CD14-positive monocyte (primary cell): ENCODE measurements at regions not wholly inside any gene's neighbourhood (a gene's known extent, or its start where the extent isn't known, plus 50 kb on each side); places are given as distances from the start of the nearest gene placed in this dataset.

Experiments used
- DNase-seq, 3 donors: peaks; one replicate each; pipeline ENCODE4 v3.0.0-alpha.2; 2011 to 2022
- H2AFZ ChIP-seq: 2 replicates; pipeline ENCODE4 v1.6.0; 2012; ENCODE audit warnings: mild to moderate bottlenecking, low read depth, low read length, inconsistent platforms; ENCODE audit not compliant: insufficient read depth, poor library complexity, severe bottlenecking
- H3K27ac ChIP-seq, 2 donors: 1 replicate in 1 of 2; 2 replicates in 1 of 2; pipeline ENCODE4 v1.5.1; 2012 to 2013; ENCODE audit warnings: low read length in 2 of 2, control low read depth in 1 of 2, inconsistent platforms in 1 of 2, low read depth in 1 of 2, mild to moderate bottlenecking in 1 of 2
- H3K27me3 ChIP-seq, 2 donors: one replicate each; pipeline versions ENCODE4 v1.6.0 to v1.6.1; 2011 to 2013; ENCODE audit warnings: low read length in 2 of 2; ENCODE audit not compliant: control insufficient read depth in 2 of 2, insufficient read depth in 2 of 2
- H3K36me3 ChIP-seq, 2 donors: replicated peaks in 1 of 2; 1 replicate in 1 of 2; 2 replicates in 1 of 2; pipeline versions ENCODE4 v1.5.1 to v1.6.1; 2012 to 2013; ENCODE audit warnings: low read length in 2 of 2, control low read depth in 1 of 2, inconsistent platforms in 1 of 2, mild to moderate bottlenecking in 1 of 2; ENCODE audit not compliant: insufficient read depth in 2 of 2, control insufficient read depth in 1 of 2
- H3K4me1 ChIP-seq, 2 donors: 1 replicate in 1 of 2; 2 replicates in 1 of 2; pipeline versions ENCODE4 v1.5.1 to v1.6.1; 2012 to 2013; ENCODE audit warnings: low read length in 2 of 2, control low read depth in 1 of 2, inconsistent platforms in 1 of 2, mild to moderate bottlenecking in 1 of 2, moderate library complexity in 1 of 2; ENCODE audit not compliant: insufficient read depth in 2 of 2, control insufficient read depth in 1 of 2
- H3K4me2 ChIP-seq: replicated peaks from 2 replicates; pipeline ENCODE3; 2012; ENCODE audit warnings: low read length, moderate library complexity, mild to moderate bottlenecking; ENCODE audit not compliant: poor library complexity, severe bottlenecking; ENCODE audit errors: extremely low read depth
- H3K4me3 ChIP-seq, 3 experiments: fragments of 200-600 bp in 1 of 3; sonication (generic) in 1 of 3; replicated peaks in 1 of 3; 1 replicate in 2 of 3; 2 replicates in 1 of 3; pipeline ENCODE4 v1.5.1; 2011 to 2013; ENCODE audit warnings: low read length in 3 of 3, mild to moderate bottlenecking in 3 of 3, control low read depth in 2 of 3, low read depth in 2 of 3, inconsistent platforms in 1 of 3, moderate library complexity in 1 of 3
- H3K79me2 ChIP-seq: 2 replicates; pipeline ENCODE4 v1.6.0; 2012; ENCODE audit warnings: mild to moderate bottlenecking, control low read depth, inconsistent platforms, low read length, moderate library complexity; ENCODE audit not compliant: insufficient read depth
- H3K9ac ChIP-seq: 2 replicates; pipeline ENCODE4 v1.6.0; 2017; ENCODE audit warnings: low read length, mild to moderate bottlenecking; ENCODE audit not compliant: insufficient read depth, poor library complexity, severe bottlenecking
- H3K9me3 ChIP-seq, 2 donors: replicated peaks in 1 of 2; 1 replicate in 1 of 2; 2 replicates in 1 of 2; pipeline versions ENCODE4 v1.5.1 to v1.6.1; 2012 to 2013; ENCODE audit warnings: low read length in 2 of 2, control low read depth in 1 of 2; ENCODE audit not compliant: control insufficient read depth in 1 of 2, insufficient read depth in 1 of 2
- H4K20me1 ChIP-seq: 2 replicates; pipeline ENCODE4 v1.6.0; 2012; ENCODE audit warnings: mild to moderate bottlenecking, low read length, control low read depth, moderate library complexity; ENCODE audit not compliant: insufficient read depth
- H3K27ac Mint-ChIP-seq, 7 donors: one replicate each; pipeline ENCODE4 v1.8.0; 2020; ENCODE audit warnings: mild to moderate bottlenecking in 7 of 7, mixed read lengths in 7 of 7, moderate library complexity in 6 of 7, inconsistent platforms in 2 of 7
- H3K27me3 Mint-ChIP-seq, 3 donors: one replicate each; pipeline ENCODE4 v1.8.0; 2021 to 2022; ENCODE audit warnings: low read depth in 3 of 3, mild to moderate bottlenecking in 3 of 3, mixed read lengths in 3 of 3, moderate library complexity in 3 of 3, inconsistent platforms in 1 of 3
- H3K36me3 Mint-ChIP-seq, 2 donors: one replicate each; pipeline ENCODE4 v1.8.0; 2020; ENCODE audit warnings: mixed read lengths in 2 of 2, inconsistent platforms in 1 of 2, mild to moderate bottlenecking in 1 of 2
- H3K4me1 Mint-ChIP-seq: one replicate; pipeline ENCODE4 v1.8.0; 2020; ENCODE audit warnings: mild to moderate bottlenecking, mixed read lengths
- H3K4me3 Mint-ChIP-seq, 2 donors: one replicate each; pipeline ENCODE4 v1.8.0; 2020; ENCODE audit warnings: mild to moderate bottlenecking in 2 of 2, mixed read lengths in 2 of 2, moderate library complexity in 1 of 2
- H3K9me3 Mint-ChIP-seq, 7 donors: one replicate each; pipeline ENCODE4 v1.8.0; 2020 to 2022; ENCODE audit warnings: mixed read lengths in 7 of 7, mild to moderate bottlenecking in 6 of 7, moderate library complexity in 6 of 7, inconsistent platforms in 2 of 7
- CTCF ChIP-seq: fragments of 200-600 bp; IDR thresholded peaks from one replicate; pipeline ENCODE4 v1.8.0; 2022; ENCODE audit warnings: antibody characterized with exemption, mild to moderate bottlenecking
- WGBS: methylation state at CpG from one replicate; pipeline ENCODE4 v1.1.5; 2013; ENCODE audit warnings: missing lambda C conversion rate; ENCODE audit not compliant: insufficient coverage; 5-methylcytosine and 5-hydroxymethylcytosine counted together
- intact Hi-C, 2 donors: fragments of 100-400 bp; cut with micrococcal nuclease; formaldehyde crosslinking; loops; one replicate each; pipeline versions ENCODE4 v1.15.0 to v1.15.1; 2023

- H3K4me1 Mint-ChIP-seq: peaks cover 43% of the 10 kb centered on the region
- H3K79me2 ChIP-seq: no peaks in the 10 kb centered on the region
- H2AFZ ChIP-seq: peak overlapping the region; percentile 74
- no peaks in the 10 kb centered on the region for H3K27me3 ChIP-seq
- DNase-seq: peak; percentile 80 to 86 (median 83)
- peaks cover 0 to 2% of the 10 kb centered on the region in 2 donors for H3K9me3 ChIP-seq
- peak overlapping the region in 1 of 2 donors; percentile 78 for H3K4me3 Mint-ChIP-seq
- no peaks in the 10 kb centered on the region for H3K36me3 ChIP-seq
- H4K20me1 ChIP-seq: no peaks in the 10 kb centered on the region
- peaks cover 25 to 38% of the 10 kb centered on the region in 2 donors for H3K4me1 ChIP-seq
- peak overlapping the region; percentile 74 to 93 (median 85) for H3K27ac Mint-ChIP-seq
- no peaks in the 10 kb centered on the region for H3K27me3 Mint-ChIP-seq
- H3K4me3 ChIP-seq: peak overlapping the region; percentile 12 to 68 (median 49)
- TF ChIP-seq CTCF: no peak
- H3K27ac ChIP-seq: peak overlapping the region in 1 of 2 donors; percentile 88
- peak overlapping the region; percentile 66 for H3K4me2 ChIP-seq
- H3K9me3 Mint-ChIP-seq: peaks cover 0 to 2% (median 0%) of the 10 kb centered on the region in 7 donors
- WGBS: no CpG with 5 or more reads among the region's 3 CpGs
- no peaks in the 10 kb centered on the region for H3K36me3 Mint-ChIP-seq
- peak overlapping the region; percentile 44 for H3K9ac ChIP-seq
- intact Hi-C loops: loop anchor here (5.0 to 10.0 kb wide), 2 partner anchors 53 to 65 kb away; partner anchors contain the start of gene GNAQ (in 1 of the 2)
These were observed 65.9 kb upstream of the GNAQ start for GRCh38 chr9:78097541-78097940.

GRCh38 chr9:78091731-78092130, 60.1 kb upstream of the GNAQ start:
- H3K9me3 Mint-ChIP-seq: peaks cover 7 to 13% (median 8%) of the 10 kb centered on the region in 7 donors
- Histone ChIP-seq H3K9ac (no peak overlapping the region), H3K4me2 (no peak overlapping the region), H2AFZ (no peak overlapping the region), H3K79me2 (no peaks in the 10 kb centered on the region), H3K4me3 (no peak overlapping the region), H3K36me3 (no peaks in the 10 kb centered on the region), H4K20me1 (no peaks in the 10 kb centered on the region), H3K27ac (no peak overlapping the region), H3K4me1 (peaks cover 6 to 9% of the 10 kb centered on the region in 2 donors), H3K9me3 (no peaks in the 10 kb centered on the region), H3K27me3 (no peaks in the 10 kb centered on the region)
- H3K4me3 Mint-ChIP-seq: no peak overlapping the region
- TF ChIP-seq CTCF: no peak
- H3K4me1 Mint-ChIP-seq: peaks cover 18% of the 10 kb centered on the region
- intact Hi-C loops: loop anchor here in 1 of 2 donors (10.0 kb wide), 1 partner anchor 47 kb away; no protein-coding TSS in a partner anchor
- H3K27me3 Mint-ChIP-seq: peaks cover 0 to 2% (median 0%) of the 10 kb centered on the region in 3 donors
- DNase-seq: no peak
- H3K36me3 Mint-ChIP-seq: peaks cover 0 to 6% of the 10 kb centered on the region in 2 donors
- H3K27ac Mint-ChIP-seq: no peak overlapping the region
- 86% methylated on average over 2 of the region's 9 CpGs for WGBS
